Stomach (tissue), 4 donors: ENCODE measurements at regions not wholly inside any gene's neighbourhood (a gene's known extent, or its start where the extent isn't known, plus 50 kb on each side); places are given as distances from the start of the nearest gene placed in this dataset.
"Not testable (repeated sequence)": the region's sequence is repeated elsewhere in the genome, so short reads cannot be mapped to it uniquely, and the experiment has no call there.

Source experiments
- CTCF ChIP-seq, 7 experiments: fragments of 450-650 bp in 4 of 7; fragments of 200-600 bp in 3 of 7; sonication (generic) in 3 of 7; IDR thresholded peaks; one replicate each; pipeline ENCODE4 v1.5.1; 2016 to 2019; ENCODE audit warnings: antibody characterized with exemption in 7 of 7, control low read depth in 2 of 7, mild to moderate bottlenecking in 1 of 7
- EP300 ChIP-seq: sonication (generic); formaldehyde crosslinking; IDR thresholded peaks from one replicate; pipeline ENCODE4 v1.6.1; 2017; ENCODE audit warnings: antibody characterized with exemption
- POLR2A ChIP-seq, 4 donors: fragments of 450-650 bp; IDR thresholded peaks; one replicate each; pipeline ENCODE4 v1.6.1; 2016; ENCODE audit warnings: antibody characterized with exemption in 4 of 4, control low read depth in 2 of 4, mild to moderate bottlenecking in 1 of 4, moderate library complexity in 1 of 4
- POLR2AphosphoS5 ChIP-seq, 3 donors: sonication (generic); formaldehyde crosslinking; IDR thresholded peaks; one replicate each; pipeline ENCODE4 v1.6.1; 2016; ENCODE audit warnings: antibody characterized with exemption in 3 of 3

DNA sequence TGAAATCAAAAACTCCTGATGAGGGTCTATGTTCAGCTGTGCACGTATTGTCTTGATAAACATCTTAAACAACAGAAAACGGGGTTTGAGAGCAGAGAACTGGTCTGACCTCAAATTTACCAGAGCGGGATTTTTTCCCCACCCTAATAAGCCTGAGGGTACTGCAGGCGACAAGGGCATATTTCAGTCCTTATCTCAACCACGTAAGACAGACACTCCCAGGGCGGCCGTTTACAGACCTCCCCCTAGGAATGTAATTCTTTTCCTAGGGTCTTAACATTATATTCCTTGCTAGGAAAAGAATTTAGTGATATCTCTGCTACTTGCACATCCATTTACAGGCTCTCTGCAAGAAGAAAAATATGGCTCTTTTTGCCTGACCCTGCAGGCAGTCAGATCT is 1546.6 kb downstream of the FAM181B start:
- TF ChIP-seq CTCF (IDR thresholded peaks at IDR 0.05); EP300; POLR2AphosphoS5 (IDR thresholded peaks at IDR 0.05); POLR2A (IDR thresholded peaks at IDR 0.05): not testable (repeated sequence)
